Kidney (tissue), 13 donors: ENCODE measurements at regions not wholly inside any gene's neighbourhood (a gene's known extent, or its start where the extent isn't known, plus 50 kb on each side); places are given as distances from the start of the nearest gene placed in this dataset.

ENCODE experiments used
- DNase-seq, 5 donors: peaks; one replicate each; pipeline ENCODE4 v3.0.0-alpha.2; 2013 to 2020
- FAIRE-seq: peaks from 2 replicates; lab custom pipeline; 2012; peaks lifted over from hg19 to GRCh38; lab: Jason Lieb, UNC
- H3K27ac ChIP-seq, 2 donors: one replicate each; pipeline ENCODE4 v1.7.0; 2013; ENCODE audit warnings: low read depth in 2 of 2, low read length in 2 of 2, inconsistent platforms in 1 of 2
- H3K27me3 ChIP-seq: one replicate; pipeline ENCODE4 v1.7.1; 2013; ENCODE audit warnings: low read length, inconsistent platforms; ENCODE audit not compliant: control insufficient read depth, insufficient read depth
- H3K36me3 ChIP-seq, 3 donors: one replicate each; pipeline versions ENCODE4 v1.7.0 to v1.7.1; 2013; ENCODE audit warnings: low read length in 3 of 3, control low read depth in 1 of 3, inconsistent platforms in 1 of 3; ENCODE audit not compliant: insufficient read depth in 3 of 3, control insufficient read depth in 2 of 3
- H3K4me1 ChIP-seq, 3 donors: one replicate each; pipeline versions ENCODE4 v1.7.0 to v1.7.1; 2013; ENCODE audit warnings: low read length in 3 of 3, inconsistent platforms in 1 of 3, low read depth in 1 of 3; ENCODE audit not compliant: control insufficient read depth in 2 of 3, insufficient read depth in 2 of 3
- H3K4me3 ChIP-seq, 3 donors: one replicate each; pipeline versions ENCODE4 v1.7.0 to v1.8.1; 2013; ENCODE audit warnings: low read length in 3 of 3, control low read depth in 1 of 3, inconsistent platforms in 1 of 3
- H3K9ac ChIP-seq, 3 donors: one replicate each; pipeline versions ENCODE4 v1.7.0 to v1.7.1; 2013; ENCODE audit warnings: low read length in 3 of 3, control low read depth in 1 of 3, inconsistent platforms in 1 of 3
- H3K9me3 ChIP-seq, 3 donors: one replicate each; pipeline versions ENCODE4 v1.7.0 to v1.7.1; 2013; ENCODE audit warnings: low read length in 3 of 3, control low read depth in 1 of 3, inconsistent platforms in 1 of 3; ENCODE audit not compliant: control insufficient read depth in 2 of 3, insufficient read depth in 1 of 3
- CTCF ChIP-seq: IDR thresholded peaks from 3 replicates; pipeline ENCODE4 v1.5.1; 2012; ENCODE audit warnings: mild to moderate bottlenecking, moderate library complexity, borderline replicate concordance; ENCODE audit not compliant: insufficient read depth; ENCODE audit errors: extremely low read depth
- intact Hi-C: fragments of 100-400 bp; cut with DNase I; formaldehyde crosslinking; loops from one replicate; pipeline ENCODE4 v1.11.1; 2022
- donor health status: control.
- donor health status: control.
- donor health status: control.
- donor health status: control.
- donor health status: control.
- donor health status: DM: yes; HTN: yes; CAD: no.
- donor health status: Normal renal cell carcinoma (clear cell type).

- Histone ChIP-seq H3K9ac (no peak overlapping the region), H3K36me3 (no peaks in the 10 kb centered on the region), H3K9me3 (no peaks in the 10 kb centered on the region), H3K4me3 (no peak overlapping the region), H3K27ac (no peak overlapping the region), H3K4me1 (no peaks in the 10 kb centered on the region), H3K27me3 (no peaks in the 10 kb centered on the region)
- FAIRE-seq (no peak), DNase-seq (peak in 3 of 5 donors; percentile 42 to 67 (median 60))
- intact Hi-C loops: no loop called here
- peak; percentile 48 for TF ChIP-seq CTCF
Observed at GRCh38 chr12:78470354-78471195, 394.0 kb upstream of the SYT1 start.

GRCh38 chr12:78473136-78473535 is 391.4 kb upstream of the SYT1 start:
- Histone ChIP-seq H3K27ac (no peak overlapping the region), H3K36me3 (no peaks in the 10 kb centered on the region), H3K27me3 (no peaks in the 10 kb centered on the region), H3K9me3 (no peaks in the 10 kb centered on the region), H3K4me1 (no peaks in the 10 kb centered on the region), H3K9ac (no peak overlapping the region), H3K4me3 (no peak overlapping the region)
- TF ChIP-seq CTCF: no peak
- intact Hi-C loops: no loop called here
- no peak for FAIRE-seq
- peak in 1 of 5 donors; percentile 7 for DNase-seq

GRCh38 chr12:78473561-78473960 is 391.0 kb upstream of the SYT1 start:
- Histone ChIP-seq H3K9ac (no peak overlapping the region), H3K9me3 (no peaks in the 10 kb centered on the region), H3K27ac (no peak overlapping the region), H3K36me3 (no peaks in the 10 kb centered on the region), H3K4me1 (no peaks in the 10 kb centered on the region), H3K27me3 (no peaks in the 10 kb centered on the region), H3K4me3 (no peak overlapping the region)
- TF ChIP-seq CTCF: no peak
- no peak for DNase-seq
- intact Hi-C loops: no loop called here
- no peak for FAIRE-seq
